GM19035 (cell line): ENCODE measurements at regions not wholly inside any gene's neighbourhood (a gene's known extent, or its start where the extent isn't known, plus 50 kb on each side); places are given as distances from the start of the nearest gene placed in this dataset.

Experiments
- ATAC-seq: cut with Tn5 transposase; IDR thresholded peaks from one replicate; pipeline ENCODE4 v1.9.1; 2021; ENCODE audit not compliant: unreplicated experiment

- ATAC-seq = no peak
These were observed 131.1 kb downstream of the FAM161A start for GRCh38 chr2:61722800-61723199.

- ATAC-seq = no peak
These were observed 131.5 kb downstream of the FAM161A start for GRCh38 chr2:61722318-61722717.

GRCh38 chr2:61721382-61721781 is 132.5 kb downstream of the FAM161A start:
- ATAC-seq = no peak

GRCh38 chr2:61720911-61721310 is 132.9 kb downstream of the FAM161A start:
- ATAC-seq = no peak

DNA sequence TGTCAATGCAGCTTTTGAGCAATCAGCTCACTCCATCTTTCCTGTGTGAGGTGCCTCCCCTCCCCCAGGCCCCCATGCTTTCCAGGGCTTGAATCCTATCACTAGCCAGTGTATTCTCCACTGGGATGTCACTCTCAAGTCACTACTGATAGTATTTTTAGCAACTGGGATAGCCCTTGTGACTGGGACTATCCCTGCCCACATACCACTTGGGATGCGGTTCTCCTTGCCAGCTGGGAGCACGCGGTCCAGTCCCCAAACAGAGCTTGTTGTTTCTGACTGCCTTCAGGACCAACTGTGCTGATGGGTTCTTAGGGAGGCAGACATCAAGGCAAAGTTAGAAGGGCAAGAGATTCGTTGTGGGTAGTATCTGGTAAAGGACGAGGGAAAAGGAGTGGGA is 134.9 kb downstream of the FAM161A start:
- no peak for ATAC-seq

- ATAC-seq = no peak
These were observed 138.4 kb downstream of the FAM161A start for GRCh38 chr2:61715506-61715905.

DNA sequence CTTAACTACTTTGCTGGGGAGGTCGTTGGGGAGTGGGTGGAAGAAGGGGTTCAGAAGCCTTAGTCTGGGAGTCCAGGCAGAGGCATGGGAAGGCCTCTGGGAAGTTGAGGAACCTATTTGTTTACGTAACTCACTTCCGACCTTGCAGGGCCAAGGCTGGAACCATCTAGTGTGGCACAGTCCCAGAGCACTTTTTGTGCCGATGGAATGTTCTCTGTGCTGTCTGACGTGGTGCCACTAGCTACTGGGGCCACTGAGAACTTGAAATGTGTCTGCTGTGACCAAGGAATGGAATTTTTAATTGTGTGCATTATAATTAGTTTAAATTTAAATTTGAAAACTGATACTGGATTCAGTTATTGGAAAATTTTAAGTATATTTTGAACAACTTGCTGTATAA is 139.7 kb downstream of the FAM161A start:
- ATAC-seq = no peak

GRCh38 chr2:61713457-61713856 is 140.4 kb downstream of the FAM161A start:
- ATAC-seq = no peak

DNA sequence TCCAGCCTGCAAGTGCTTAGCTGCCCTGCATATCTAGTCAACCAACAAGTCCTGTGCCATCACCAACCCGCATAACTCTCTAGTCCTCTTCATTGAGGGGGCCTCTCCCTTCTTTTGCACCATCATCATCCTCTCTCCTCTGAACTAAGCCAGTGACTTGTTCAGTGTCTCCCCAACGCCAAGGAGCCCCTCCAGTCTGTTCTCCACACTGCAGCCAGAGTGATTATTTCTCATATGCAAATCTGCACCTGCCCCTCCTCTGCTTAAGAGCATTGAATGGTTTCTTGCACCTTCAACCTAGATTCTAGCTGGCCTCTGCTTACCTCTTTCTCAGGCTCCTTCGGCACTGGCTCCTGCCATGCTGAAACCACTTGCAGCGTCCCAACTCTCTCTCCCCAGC is 141.8 kb downstream of the FAM161A start:
- ATAC-seq = no peak

GRCh38 chr2:61710711-61711110 is 143.1 kb downstream of the FAM161A start:
- ATAC-seq = no peak

- peak; percentile 98 for ATAC-seq
These were observed 145.6 kb downstream of the FAM161A start for GRCh38 chr2:61707984-61708852.

DNA sequence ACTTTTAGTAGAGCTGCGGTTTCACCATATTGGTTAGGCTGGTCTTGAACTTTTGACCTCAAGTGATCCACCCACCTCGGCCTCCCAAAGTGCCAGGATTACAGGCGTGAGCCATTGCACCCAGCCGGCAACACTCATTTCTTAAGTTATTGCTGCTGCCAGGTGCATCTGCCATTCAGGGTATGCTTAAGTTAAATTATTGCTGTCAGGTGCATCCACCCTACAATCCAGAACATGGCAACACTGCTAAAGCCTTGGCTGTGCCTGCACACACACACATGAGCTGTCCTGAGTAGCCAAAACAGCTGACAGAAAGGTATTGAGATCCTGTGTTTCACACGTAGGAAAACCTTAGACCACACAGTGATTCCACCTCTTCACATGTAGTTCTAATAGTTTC is 148.2 kb downstream of the FAM161A start:
- ATAC-seq = no peak

- ATAC-seq = no peak
These were observed 149.5 kb downstream of the FAM161A start for GRCh38 chr2:61704364-61704763.

GRCh38 chr2:61702088-61702467 is 151.8 kb downstream of the FAM161A start:
- ATAC-seq = no peak

- ATAC-seq = no peak
These were observed 153.4 kb downstream of the FAM161A start for GRCh38 chr2:61700464-61700863.

- ATAC-seq = peak; percentile 94
These were observed 156.4 kb upstream of the XPO1 start for GRCh38 chr2:61694312-61695274.

- no peak for ATAC-seq
These were observed 155.6 kb upstream of the XPO1 start for GRCh38 chr2:61693744-61694143.

DNA sequence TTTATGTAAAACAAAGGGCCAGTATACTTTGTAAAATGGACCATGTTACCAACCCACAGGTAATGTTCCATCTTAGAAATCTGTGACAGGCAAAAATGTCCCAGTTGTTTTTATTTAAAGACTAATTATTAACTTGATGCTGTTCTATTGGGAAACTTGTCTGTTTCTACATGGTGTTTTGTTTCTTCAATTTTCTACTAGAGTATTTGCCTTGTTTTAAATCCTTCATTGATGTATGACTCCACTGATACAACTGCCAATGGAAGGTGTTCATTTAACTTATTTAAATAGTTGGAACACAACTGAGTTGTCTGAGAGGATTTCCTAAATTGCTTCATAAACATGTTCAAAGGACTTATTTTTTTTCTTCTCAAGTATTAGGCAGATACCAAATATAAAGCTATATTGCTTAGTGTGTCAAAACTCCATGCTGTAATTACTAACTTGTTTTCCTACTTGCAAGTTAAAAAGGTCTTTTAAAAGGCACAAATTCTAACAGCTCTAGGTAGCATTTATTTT is 152.0 kb upstream of the XPO1 start:
- no peak for ATAC-seq

GRCh38 chr2:61689568-61689967 is 151.4 kb upstream of the XPO1 start:
- ATAC-seq = no peak

GRCh38 chr2:61688369-61689334 is 150.5 kb upstream of the XPO1 start:
- ATAC-seq = no peak
